SKM-1 treated with dmso at 0.1 percent for 144 hours (cell line): ENCODE measurements at regions not wholly inside any gene's neighbourhood (a gene's known extent, or its start where the extent isn't known, plus 50 kb on each side); places are given as distances from the start of the nearest gene placed in this dataset.
"Not testable (repeated sequence)": the region's sequence is repeated elsewhere in the genome, so short reads cannot be mapped to it uniquely, and the experiment has no call there.

Experiments
- DNase-seq: peaks from one replicate; lab custom pipeline; 2025; ENCODE audit not compliant: unreplicated experiment; lab: John Stamatoyannopoulos, UW

GRCh38 chr16:22624800-22625533, 114.3 kb downstream of the NPIPB5 start:
- no peak for DNase-seq

DNA sequence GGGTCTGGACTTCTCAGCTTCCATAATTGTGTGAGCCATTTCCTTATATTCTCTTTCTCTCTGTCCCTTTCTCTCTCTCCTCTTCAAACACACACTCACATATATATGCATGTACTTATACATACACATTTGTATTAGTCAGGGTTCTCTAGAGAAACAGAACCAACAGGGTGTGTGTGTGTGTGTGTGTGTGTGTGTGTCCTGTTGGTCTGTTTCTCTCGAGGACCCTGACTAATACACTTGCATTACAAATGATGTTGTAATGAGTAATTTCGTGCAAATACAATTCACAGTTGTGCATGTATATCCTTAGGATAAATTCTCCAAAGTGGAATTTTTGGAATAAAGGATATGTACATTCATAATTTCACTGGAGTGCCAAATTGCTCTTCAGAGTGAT, 115.3 kb downstream of the NPIPB5 start:
- no peak for DNase-seq

- no peak for DNase-seq
Measured at GRCh38 chr16:22627043-22627442, 116.4 kb downstream of the NPIPB5 start.

DNA sequence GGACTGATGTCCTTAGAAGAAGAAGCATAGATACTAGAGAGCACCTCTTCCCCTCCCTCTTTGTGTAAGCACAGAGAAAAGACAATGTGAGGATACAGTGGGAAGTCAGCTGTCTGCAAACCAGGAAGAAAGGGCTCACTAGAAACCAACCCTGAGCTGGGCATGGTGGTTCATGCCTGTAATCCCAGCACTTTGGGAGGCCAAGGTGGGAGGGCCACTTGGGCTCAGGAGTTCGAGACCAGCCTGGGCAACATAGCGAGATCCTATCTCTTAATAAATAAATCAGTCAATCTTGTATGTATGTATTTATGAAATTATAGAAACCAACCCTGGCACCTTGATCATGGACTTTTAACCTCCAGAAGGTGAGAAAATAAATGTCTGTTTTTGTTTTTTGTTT, 118.3 kb downstream of the NPIPB5 start:
- DNase-seq = no peak

DNA sequence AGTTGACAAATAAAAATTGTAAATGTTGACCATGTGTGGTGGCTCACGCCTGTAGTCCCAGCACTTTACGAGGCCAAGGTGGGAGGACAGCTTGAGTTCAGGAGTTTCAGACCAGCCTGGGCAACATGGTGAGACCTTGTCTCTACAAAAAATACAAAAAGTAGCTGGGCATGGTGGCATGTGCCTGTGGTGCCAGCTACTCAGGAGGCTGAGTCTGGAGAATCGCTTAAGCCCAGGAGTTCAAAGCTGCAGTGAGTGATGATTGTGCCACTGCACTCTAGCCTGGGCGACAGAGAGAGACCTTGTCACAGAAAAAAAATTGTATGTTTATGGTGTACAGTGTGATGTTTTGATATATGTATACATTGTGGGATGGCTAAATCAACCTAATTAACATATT, 119.6 kb downstream of the NPIPB5 start:
- no peak for DNase-seq

DNA sequence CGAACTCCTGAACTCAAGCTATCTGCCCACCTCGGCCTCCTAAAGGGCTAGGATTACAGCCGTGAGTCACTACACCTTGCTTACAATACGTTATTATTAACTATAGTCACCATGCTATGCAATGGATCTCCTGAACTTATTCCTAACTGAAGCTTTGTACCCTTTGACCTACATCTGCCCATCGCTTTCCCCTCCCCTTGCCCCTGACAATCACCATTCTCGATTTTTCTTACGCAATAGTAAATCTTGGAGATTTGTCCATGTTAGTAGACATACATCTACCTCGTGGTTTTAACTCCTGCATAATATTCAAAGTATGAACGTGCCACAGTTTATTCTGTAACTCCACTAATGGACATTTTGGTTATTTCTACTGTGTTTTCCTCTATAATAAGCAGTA, 120.6 kb downstream of the NPIPB5 start:
- DNase-seq = no peak

DNA sequence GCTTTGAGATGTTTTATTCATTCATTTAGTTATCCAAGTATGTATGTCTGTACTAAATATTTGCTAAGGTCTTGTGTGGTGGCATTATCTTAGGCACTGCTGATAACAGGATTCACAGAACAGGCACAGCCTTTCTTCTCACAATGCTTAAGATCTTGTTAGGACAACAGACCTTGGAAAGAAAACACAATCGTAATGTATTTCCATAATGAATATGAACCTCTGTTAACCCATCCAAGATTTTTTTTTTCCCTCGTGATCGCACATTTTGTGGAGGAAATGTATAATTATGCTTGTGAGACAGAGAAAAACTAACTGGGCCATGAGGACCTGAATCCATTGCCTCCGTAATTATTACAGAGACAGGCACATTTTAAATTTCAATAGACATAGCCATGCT, 121.9 kb downstream of the NPIPB5 start:
- DNase-seq = no peak

GRCh38 chr16:22633280-22633679, 122.6 kb downstream of the NPIPB5 start:
- DNase-seq = no peak

- DNase-seq = no peak
Measured at GRCh38 chr16:22633799-22634198, 123.1 kb downstream of the NPIPB5 start.

DNA sequence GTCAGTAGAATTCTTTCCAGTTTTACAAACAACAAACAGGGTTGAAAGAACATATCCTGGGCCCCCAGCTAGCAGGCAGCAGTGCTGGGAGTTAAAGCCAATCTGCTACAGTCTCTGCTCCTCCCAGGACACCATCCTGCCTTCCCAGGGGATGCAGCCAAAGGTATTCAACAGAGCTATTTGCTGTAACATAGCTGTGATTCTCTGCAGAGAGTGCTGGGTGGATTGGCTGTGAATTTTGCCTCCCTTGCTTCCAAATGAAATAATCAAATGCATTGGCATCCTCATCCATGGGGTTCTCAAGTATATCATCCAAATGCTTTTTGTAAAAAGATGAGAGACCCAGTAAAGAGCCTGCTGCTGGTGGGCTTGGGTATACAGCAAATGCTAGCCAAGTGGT, 124.3 kb downstream of the NPIPB5 start:
- DNase-seq = no peak

DNA sequence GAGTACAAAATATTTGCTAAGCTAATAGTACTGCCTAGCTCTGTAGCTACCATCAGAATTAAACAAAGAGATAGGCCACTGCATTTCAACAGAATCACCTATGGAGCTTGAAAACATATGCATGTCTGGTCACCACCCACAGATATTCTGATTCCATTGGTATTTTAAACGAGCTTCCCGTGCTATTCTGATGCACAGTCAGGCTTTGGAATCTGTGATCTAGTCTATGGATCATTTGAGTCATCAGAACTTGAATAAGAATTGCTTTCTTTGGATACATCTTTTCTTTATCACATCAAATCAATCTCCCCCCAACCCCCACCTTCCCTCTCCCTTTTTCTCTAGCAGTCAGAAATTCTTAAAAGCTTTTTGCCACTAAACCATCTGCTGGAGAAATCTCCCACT, 124.7 kb downstream of the NPIPB5 start:
- DNase-seq = no peak

GRCh38 chr16:22635801-22636200, 125.1 kb downstream of the NPIPB5 start:
- no peak for DNase-seq

DNA sequence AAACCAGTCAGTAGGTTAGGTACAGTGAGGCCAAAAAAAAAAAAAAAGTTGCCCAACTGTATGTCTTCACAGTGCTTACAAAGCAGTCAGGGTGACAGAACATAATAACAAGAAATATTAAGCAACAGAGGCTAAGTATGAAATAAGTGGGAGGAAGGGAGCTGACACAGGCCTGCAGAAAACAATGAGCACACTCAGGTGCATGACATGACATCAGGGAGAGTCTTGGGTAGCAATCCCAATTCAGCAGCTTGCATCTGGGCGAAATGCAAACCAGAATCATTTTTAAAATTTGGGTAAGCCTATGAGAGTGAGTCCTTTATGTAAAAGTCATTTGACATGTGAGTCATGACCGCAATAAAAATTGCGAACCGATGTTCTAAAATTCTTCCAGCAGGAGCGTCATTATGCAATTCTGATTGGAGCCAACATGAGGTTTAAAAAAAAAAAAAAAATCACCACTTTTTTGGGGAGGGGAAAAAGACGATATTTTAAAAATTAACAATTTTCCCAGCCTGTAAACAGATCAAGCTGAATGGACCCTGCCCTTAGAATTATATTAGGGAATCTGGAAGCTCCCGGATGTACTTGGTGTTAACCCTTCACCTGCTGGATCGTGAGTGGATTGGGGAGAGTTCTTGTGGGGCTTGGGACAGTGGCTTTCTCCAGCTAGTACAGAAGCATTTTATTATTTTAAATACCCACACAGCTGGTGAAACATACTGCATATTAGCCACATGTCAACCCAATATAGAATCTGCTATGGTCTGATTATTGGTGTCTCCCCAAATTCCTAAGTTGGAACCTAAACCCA, 127.9 kb downstream of the NPIPB5 start:
- no peak for DNase-seq

- no peak for DNase-seq
Measured at GRCh38 chr16:22641131-22641628, 130.5 kb downstream of the NPIPB5 start.

- no peak for DNase-seq
Measured at GRCh38 chr16:22642416-22643088, 131.9 kb downstream of the NPIPB5 start.

DNA sequence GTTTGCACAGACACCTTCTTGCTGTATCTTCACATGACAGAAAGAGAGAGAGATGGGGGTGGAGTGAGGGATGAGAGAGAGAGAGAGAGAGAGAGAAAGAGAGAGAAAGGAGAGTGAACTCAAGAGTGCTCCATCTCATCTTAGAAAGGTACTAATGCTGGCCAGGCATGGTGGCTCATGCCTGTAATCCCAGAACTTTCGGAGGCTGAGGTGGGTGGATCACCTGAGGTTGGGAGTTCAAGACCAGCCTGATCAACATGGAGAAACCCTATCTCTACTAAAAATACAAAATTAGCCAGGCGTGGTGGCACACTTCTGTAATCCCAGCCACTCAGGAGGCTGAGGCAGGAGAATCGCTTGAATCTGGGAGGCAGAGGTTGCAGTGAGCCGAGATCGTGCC, 132.5 kb downstream of the NPIPB5 start:
- DNase-seq = not testable (repeated sequence)

GRCh38 chr16:22643886-22644285, 133.2 kb downstream of the NPIPB5 start:
- DNase-seq = no peak

GRCh38 chr16:22645868-22646267, 135.2 kb downstream of the NPIPB5 start:
- DNase-seq = no peak

DNA sequence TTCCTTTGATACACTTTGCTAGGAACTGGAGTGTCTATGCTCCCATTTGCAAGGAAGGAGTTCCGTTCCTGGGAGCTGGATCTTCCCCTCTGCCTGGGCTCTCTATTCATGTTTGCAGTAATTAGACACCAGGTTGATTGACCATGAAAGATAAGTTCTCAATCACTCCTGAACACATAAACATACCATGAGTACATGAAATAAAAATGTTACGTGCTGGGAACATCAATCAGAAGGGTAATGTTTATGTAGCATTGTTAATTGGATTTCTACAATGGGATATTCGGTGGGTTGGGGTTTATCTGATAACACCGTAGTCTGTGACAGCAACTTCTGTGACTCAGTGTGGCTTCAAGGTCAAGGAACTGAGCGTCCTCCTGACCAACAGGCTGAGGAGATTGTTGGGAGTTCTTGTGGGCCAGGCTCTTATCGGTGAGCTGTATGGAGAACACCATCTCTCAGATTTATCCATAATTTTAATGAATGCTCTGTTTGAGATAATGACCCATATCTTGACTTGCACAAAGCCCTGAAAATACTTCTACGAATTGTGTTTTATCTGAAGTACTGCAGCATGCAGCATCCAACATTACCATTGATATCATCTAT, 136.4 kb downstream of the NPIPB5 start:
- no peak for DNase-seq

DNA sequence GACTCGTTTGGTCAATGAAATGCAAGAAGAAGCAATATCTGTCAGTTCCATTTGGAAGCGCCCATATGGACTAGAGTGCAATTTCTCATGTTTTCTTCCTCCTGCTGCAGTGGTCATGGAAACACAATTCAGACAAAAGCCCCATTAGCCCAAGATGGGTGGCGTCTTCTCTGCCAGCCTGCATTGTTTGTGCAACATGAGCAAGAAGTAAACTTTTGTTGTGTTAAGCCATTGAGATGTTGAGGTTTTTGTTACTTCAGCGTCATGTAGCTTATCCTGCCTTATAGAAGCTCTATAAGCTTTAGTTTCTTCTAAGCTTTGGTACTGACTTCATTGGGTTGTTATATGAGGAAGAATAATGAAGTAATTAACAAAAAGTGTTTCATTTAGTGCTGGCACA, 137.4 kb downstream of the NPIPB5 start:
- DNase-seq = no peak

GRCh38 chr16:22648941-22649340, 138.2 kb downstream of the NPIPB5 start:
- no peak for DNase-seq
